Loucy (cell line): ENCODE measurements at regions not wholly inside any gene's neighbourhood (a gene's known extent, or its start where the extent isn't known, plus 50 kb on each side); places are given as distances from the start of the nearest gene placed in this dataset.

Experiments
- EZH2phosphoT487 ChIP-seq: fragments of 200-600 bp; IDR thresholded peaks from 2 replicates; pipeline ENCODE4 v1.6.1; 2018; ENCODE audit warnings: antibody characterized with exemption, mild to moderate bottlenecking, moderate library complexity, borderline replicate concordance
- TF ChIP-seq, protein P1 (sequence below): fragments of 200-600 bp; sonication (generic); conservative IDR thresholded peaks from 2 replicates; pipeline ENCODE4 v1.5.1; 2014; ENCODE audit warnings: mild to moderate bottlenecking, antibody characterized with exemption, low read length

DNA sequence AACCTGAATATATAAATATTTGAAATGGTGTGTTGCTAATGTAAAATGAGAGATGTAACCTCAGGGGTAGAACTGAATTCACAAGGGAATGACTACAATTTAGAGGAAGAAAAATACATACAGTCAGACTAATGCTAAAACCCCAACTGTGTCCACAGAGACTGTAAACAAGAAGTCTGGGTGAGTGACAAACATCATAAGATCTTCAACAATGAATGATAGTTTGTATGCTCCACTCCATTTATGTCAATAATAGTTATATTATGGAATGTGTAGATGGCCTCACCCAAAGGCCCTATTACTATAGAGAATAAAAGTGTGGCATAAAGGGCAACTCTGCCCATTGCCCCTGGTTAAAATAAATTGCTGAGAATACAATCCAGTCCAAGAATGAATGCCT is 102.9 kb downstream of the CETN3 start:
- no peak for TF ChIP-seq EZH2phosphoT487
- TF ChIP-seq, protein P1, sequence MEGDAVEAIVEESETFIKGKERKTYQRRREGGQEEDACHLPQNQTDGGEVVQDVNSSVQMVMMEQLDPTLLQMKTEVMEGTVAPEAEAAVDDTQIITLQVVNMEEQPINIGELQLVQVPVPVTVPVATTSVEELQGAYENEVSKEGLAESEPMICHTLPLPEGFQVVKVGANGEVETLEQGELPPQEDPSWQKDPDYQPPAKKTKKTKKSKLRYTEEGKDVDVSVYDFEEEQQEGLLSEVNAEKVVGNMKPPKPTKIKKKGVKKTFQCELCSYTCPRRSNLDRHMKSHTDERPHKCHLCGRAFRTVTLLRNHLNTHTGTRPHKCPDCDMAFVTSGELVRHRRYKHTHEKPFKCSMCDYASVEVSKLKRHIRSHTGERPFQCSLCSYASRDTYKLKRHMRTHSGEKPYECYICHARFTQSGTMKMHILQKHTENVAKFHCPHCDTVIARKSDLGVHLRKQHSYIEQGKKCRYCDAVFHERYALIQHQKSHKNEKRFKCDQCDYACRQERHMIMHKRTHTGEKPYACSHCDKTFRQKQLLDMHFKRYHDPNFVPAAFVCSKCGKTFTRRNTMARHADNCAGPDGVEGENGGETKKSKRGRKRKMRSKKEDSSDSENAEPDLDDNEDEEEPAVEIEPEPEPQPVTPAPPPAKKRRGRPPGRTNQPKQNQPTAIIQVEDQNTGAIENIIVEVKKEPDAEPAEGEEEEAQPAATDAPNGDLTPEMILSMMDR = no peak
